Ramos (cell line): ENCODE measurements at regions not wholly inside any gene's neighbourhood (a gene's known extent, or its start where the extent isn't known, plus 50 kb on each side); places are given as distances from the start of the nearest gene placed in this dataset.
"Not testable (repeated sequence)": the region's sequence is repeated elsewhere in the genome, so short reads cannot be mapped to it uniquely, and the experiment has no call there.

Experiments used
- in situ Hi-C: fragments of 300-500 bp; cut with MboI; formaldehyde crosslinking; loops from one replicate; pipeline ENCODE4 v1.14.3; 2022; ENCODE audit warnings: low sequenced_read_pairs; ENCODE audit not compliant: unreplicated experiment

DNA sequence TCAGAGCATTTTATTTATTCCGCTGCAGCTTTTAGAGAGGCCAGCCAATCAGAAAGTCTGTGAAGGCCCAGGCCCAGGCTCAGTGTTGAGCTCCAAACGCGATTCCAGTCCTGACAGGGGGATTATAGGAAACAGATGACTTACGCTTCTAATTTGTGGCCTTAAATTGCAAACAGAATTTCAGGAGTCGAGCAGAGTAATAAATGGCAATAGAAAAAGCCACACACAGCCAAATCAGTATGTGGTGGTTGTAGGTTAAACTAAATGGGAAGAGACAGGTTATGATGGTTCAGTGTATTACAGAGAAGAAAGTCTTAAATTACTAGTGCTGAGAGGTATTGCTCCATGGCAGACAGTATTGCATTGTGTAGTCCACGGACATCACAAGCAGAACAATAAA, 131.0 kb upstream of the ZEB2 start:
- in situ Hi-C loops = no loop called here

DNA sequence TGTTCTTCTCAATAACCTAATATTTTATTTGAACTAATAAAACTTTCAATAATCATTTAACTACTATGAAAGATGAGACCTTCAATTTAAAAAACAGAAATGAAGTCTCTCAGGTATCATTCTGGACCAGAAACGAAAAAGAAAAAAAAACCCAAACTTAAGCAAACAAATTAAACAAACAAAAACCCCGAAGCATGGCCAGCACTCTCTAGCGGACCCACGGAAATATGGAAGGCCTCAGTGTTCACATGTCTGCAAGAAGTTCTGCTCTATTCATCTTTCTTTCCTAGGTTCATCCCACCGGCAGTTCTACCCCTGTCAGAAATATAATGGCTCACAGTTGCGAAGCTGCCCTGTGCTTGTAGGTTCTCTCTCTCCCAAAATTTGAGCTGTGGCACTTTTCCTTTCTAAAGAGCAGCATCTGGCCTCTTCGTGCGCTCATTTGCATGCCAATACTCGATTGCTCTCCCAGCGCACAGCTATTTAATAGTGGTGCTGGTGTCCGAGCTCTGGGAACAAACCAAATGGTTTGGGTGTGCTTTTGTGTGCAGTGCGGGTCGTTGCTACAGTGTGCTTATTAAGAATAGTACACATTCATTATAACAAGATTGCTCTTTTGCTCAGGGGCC, 129.0 kb upstream of the ZEB2 start:
- in situ Hi-C loops = no loop called here

DNA sequence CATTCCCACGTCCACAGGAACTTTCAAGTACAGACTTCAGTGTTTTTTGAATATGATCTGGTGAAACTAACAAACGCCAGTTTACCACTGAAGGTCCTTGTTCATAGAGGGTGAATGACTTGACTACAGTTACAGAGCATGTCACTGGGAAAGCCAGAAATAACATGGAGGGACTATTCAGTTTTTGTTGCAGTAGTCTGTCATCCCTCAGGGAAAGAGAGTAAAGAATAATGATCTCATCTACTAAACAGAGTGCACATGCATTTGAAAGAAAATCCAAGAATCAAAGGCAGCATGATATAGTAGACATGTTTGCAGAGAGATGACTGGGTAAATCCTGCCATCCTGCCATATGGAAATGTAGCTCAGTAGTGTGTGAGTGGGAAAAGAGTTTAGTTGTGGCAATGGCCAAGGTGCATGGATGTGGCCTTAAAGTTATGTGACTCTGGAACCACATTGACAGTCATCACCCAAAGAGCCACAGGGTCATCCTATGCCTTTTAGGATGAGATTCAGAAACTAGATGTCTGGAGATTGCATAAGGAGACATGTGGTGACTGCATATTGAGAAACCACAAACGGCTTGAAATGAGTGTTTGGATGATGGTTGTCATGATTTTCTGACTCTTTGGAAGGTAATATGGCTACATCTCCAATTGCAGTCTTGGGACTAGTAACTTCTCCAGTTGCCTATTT, 125.3 kb upstream of the ZEB2 start:
- in situ Hi-C loops = no loop called here

DNA sequence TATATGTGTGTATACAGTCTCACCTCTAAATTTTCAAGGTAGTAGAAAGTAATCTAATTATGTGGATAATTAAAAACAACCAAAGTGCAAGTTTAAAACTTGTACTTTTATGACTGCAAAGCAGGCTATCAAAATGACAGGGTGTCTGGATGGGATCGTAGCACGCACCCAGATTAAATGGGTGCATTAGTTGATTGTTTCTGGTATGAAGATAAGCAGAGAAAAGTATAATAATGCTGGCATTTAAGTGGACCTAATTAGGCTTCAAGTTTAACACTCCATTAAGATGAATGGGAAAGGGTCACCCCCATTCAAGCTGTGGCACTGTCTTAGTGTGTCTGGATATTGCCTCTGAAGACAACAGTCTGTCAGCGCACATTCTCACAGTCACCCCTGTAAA, 124.6 kb upstream of the ZEB2 start:
- in situ Hi-C loops = no loop called here

DNA sequence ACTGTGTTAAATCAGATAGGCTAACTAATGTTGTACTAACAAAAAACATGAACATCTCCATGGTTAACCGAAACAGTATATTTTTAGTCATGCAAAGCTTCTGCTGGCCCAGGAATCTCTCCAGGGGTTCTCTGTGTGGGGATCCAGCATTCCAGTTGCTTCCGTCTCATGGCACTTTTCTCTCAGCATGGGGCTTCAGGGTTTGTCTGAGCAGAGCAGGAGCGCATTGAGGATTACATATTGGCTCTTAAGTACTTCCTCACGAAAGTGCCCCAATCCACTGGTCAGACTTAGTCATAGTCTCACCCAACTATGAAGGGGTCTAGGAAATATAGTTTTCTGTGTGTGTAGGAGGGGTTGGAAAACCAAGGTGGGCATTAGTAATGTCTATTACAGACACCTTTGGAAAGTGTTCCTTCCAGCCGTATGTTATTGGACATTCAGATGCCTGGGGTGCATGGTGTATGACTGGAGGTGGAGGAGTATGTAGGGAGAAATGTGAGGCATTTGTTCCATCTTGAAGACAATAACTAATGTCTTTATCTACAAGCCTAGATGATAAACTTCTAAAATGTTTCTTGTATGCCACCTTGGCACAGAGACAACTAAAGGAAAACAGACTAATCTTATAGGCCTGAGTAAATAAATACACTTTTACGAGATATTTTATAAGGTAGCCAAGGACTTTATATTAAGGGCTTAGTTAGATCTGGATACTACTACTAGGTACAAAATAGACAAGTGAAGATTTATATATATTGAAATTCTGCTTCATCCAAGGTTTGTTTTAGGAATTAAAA, 123.8 kb upstream of the ZEB2 start:
- in situ Hi-C loops = no loop called here

DNA sequence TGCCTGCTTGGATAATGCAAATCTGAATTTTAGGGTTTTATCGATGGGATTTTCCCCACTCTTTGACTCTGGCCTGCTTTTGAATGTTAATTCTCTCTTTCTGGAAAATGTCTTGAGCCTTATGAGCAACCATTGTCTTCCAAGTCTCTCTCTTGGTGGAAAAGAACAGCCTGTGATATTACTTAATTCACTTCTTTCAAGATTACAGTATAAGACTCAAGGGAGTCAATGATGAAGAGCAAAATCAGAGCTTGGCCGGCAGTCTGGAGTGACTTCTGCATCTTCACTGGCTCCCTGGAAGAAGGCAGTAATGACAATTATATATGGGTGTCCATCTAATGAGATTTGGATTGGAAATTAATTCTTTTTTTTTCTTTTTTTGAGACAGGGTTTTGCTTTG, 122.9 kb upstream of the ZEB2 start:
- in situ Hi-C loops = no loop called here

DNA sequence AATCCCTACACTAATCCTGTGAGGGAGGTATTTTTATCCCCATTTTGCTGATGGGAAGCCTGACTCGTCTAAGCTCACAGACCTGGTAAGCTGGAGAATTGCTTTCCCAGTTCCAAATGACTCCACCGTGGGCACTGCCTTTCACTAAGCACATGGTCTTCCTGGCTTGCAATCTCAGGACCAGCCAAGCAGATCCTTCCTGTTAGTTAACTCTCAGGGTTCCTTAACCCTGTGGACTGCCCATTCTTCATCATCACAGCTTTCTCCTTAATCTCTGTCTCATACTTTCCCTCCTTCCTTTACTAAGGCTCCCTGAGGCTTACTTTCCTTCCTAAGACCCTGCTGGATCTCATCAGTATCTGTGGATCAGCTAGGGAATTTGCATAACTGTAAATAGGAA, 122.2 kb upstream of the ZEB2 start:
- in situ Hi-C loops = no loop called here

DNA sequence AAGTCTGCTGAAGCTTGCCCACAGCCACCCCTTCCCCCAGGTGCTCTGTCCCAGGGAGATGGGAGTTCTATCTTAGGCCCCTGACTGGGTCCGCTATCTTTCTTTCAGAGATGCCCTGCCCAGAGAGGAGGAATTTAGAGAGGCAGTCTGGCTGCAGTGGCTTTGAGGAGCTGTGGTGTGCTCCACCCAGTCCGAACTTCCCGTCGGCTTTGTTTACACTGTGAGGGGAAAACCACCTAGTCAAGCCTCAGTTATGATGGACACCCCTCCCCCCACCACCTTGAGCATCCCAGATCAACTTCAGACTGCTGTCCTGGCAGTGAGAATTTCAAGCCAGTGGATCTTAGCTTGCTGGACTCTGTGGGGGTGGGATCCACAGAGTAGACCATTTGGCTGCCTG, 118.3 kb upstream of the ZEB2 start:
- in situ Hi-C loops = not testable (repeated sequence)

DNA sequence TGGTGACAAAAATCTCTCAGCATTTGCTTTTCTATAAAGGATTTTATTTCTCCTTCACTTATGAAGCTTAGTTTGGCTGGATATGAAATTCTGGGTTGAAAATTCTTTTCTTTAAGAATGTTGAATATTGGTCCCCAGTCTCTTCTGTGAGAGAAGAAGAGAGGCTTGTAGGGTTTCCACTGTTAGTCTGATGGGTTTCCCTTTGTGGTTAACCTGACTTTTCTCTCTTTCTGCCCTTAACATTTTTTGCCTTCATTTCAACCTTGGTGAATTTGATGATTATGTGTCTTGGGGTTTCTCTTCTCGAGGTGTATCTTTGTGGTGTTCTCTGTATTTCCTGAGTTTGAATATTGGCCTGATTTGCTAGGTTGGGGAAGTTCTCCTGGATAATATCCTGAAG, 116.9 kb upstream of the ZEB2 start:
- in situ Hi-C loops = not testable (repeated sequence)

DNA sequence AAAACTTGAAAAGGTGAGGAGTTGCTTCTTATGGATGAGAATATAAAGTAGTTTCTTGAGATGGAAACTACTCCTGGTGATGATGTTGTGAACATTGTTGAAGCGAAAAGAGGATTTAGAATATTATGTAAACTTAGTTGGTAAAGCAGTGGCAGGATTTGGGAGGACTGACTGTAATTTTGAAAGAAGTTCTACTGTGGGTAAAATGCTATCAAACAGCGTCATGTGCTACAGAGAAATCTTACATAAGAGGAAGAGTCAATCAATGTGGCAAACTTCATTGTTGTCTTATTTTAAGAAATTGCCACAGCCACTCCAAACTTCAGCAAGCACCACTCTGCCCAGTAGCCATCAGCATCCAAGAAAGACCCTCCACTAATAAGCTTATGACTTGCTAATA, 112.9 kb upstream of the ZEB2 start:
- in situ Hi-C loops = no loop called here

DNA sequence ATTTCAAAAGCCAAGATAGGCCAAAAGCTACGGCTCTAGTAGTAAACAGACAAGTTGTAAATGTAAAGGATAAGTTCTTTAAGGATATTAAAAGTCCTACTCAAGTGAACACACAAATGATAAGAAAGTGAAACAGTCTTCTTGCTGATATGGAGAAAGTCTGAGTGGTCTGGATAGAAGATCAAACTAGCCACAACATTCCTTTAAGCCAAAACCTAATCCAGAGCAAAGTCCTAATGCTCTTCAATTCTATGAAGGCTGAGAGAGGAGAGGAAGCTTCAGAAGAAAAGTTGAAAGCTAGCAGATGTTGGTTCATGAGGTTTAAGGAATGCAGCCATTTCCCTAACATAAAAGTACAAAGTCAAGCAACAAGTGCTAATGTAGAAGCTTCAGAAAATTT, 111.7 kb upstream of the ZEB2 start:
- in situ Hi-C loops = no loop called here

DNA sequence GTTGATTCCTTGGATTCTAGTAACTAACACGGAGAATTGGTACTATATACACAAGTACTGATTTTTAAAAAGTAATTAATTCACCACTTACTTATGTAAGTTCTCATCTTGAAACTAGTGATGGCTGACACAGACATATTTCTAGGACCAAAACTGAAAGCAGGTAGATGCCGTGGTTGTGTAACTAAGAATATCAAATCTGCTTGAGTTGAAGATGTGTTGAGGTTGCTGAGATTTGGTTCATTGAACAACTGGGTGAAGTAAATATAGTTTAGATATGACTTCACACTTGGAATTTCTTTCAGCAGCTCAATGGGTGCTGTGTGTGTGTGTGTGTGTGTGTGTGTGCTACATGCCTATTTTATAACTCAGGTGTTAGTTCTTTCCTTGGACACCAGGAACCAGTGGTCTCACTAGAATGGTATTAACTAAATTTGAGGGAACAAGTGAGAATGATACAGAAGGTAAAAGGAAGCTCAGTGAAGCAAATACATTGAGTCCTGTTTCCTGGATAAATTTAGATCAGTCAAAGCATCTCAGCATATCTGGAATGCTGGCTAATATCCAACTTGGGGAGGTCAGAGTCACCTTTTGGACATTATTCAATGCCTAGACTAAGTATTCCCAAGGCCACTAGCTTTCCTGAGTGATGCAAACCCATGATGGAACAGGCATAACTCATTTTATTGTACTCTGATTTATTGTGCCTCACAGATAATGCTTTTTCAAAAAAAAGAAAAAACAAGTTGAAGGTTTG, 110.7 kb upstream of the ZEB2 start:
- in situ Hi-C loops = no loop called here

DNA sequence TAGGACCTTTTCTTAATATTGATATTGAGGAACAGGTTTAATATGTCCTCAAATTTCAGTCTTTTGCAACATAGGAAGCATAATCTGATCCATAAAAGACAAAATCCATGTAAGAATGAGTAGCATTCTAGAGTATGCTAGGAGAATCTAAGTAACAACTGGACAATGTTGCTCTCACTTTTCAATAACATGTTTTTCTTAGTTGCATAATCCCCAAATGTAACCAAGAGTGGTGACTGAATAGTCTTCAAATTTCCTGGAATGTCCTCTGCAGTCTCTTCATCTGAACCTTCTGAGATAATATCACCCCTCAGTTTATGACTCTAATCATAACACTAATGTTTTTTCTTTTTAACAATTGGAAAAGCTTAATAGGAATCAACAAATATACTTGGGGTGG, 110.0 kb upstream of the ZEB2 start:
- in situ Hi-C loops = no loop called here

DNA sequence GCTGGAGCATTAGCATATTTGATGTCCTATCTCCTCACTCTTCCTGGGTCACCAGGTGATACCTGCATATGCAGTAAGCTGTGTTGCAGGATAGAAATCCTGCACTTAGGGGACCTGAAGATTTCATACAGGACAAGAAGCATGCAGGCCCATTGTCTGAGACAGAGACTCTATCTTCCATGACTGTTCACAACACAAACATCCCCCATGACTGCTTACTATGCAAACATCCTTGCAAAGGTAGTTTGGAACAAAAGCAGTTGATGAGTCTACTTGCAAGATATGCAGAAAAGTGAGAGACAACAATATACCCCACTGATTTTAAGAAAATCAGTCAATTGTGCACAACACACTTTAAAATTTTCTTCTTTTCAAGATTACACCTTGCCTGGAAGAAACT, 108.6 kb upstream of the ZEB2 start:
- in situ Hi-C loops = no loop called here

DNA sequence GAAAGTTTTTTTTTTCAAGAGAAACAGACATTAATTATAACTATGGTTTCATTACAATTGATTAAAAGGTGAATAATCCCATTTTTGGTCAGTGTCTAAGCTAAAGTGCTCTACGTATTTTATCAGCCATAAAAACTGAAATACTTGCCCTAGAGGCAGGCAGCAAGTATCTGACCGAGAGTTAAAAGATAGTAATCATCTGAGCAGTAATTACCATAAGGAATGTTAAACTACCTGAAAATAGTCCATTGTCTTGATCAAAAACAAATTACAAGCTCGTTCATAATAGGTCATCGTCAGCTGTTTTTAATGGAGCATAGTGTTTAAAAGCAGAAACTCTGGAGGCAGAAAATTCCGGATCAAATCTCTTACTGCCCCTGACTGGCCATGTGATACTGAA, 105.7 kb upstream of the ZEB2 start:
- in situ Hi-C loops = no loop called here

DNA sequence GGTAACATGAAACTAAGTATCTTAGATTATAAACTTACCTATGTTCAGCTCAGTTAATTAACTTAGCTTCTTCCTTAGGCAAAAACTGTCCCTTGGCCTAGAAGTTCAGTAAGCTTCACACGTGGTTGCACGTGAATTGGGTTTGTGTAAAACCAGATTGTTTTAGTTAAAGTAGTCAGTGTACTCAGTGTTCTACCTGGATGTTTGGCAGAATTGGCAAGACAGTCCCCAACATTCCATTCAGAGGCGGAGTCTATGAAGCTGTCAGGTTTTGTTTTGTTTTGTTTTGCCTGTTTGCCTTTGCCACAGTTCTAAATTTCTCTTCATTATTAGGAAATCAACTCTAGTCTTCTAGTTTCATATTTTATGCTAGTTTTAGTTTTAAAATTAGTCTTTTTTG, 105.3 kb upstream of the ZEB2 start:
- in situ Hi-C loops = no loop called here

DNA sequence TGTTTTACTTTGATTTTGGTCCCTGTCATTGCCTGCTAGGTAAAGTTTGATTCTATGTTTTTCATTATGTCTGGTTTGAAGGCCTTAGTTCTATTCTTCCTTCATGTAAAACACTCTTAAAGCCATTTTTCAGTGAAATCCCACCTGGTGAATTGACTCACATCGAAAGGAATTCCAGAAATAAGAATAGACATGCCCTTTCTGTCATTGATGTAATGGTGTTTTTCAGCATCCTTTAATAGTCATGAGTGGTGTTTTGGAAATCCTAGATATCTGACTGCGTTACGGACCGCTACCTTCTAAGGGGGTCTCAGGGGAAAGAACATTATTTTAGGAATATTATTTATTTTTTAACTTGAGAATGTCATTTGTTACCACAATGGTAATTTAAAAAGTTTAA, 104.5 kb upstream of the ZEB2 start:
- in situ Hi-C loops = no loop called here

DNA sequence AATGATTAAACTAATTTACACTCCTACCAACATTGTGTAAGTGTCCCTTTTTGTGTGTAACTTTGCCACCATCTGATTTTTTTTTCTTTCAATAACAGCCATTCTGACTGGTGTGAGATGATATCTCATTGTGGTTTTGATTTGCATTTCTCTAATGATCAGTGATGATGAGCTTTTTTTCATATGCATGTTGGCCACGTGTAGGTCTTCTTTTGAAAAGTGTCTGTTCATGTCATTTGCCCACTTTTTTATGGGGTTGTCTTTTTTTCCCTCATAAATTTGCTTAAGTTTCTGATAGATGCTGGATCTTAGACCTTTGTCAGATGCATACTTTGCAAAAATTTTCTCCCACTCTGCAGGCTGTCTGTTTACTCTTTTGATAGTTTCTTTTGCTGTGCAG, 102.5 kb upstream of the ZEB2 start:
- in situ Hi-C loops = not testable (repeated sequence)

DNA sequence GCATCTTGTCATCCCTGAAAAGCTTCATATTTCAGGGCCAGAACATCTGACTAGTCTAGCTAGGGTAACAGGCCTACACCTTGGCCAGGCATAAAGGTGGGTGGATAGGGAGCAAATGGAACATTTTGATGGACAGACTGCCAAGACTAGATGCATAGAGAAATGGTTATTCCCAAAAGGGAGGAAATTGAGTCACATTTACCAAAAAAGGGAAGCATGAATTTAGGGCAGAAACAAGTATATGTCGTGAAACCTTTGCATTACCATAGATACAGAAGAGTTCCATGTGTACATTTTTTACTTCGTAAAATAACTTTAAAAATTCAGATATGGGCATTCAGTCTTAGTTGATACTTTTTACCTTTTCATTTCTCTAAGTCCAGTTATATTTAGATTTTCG, 101.3 kb upstream of the ZEB2 start:
- in situ Hi-C loops = no loop called here

DNA sequence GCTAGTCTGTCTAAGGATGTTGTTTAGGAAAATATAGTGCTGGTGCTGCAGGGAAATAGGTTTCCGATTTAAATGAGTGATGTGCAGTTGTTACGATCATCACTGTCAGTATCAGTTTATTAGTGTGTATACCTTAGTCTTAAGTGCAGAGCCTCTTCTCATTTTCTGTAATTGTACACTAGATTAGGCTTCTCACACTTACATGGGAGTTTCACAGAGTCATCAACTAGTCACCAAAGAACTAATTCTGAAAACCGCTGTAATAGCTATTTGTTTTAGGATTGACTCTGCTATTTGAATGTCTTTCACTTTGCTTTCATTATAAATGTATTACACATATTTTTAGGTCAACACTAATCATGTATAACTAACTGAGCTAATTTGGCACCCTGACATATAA, 99.8 kb upstream of the ZEB2 start:
- in situ Hi-C loops = no loop called here

DNA sequence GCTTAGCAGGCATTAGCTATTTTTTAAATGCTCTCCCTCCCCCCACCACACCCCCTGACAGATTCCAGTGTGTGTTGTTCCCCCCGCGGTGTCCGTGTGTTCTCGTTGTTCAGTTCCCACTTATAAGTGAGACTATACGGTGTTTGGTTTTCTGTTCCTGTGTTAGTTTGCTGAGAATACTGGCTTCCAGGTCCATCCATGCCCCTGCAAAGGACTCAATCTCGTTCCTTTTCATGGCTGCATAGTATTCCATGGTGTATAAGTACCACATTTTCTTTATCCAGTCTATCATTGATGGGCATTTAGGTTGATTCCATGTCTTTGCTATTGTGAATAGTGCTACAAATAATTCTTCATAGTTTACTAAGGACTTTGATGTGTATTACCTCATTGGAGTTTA, 97.3 kb upstream of the ZEB2 start:
- in situ Hi-C loops = not testable (repeated sequence)
